NCI-H146 treated with DMSO at 0.1 percent for 48 hours (cell line): ENCODE measurements at regions not wholly inside any gene's neighbourhood (a gene's known extent, or its start where the extent isn't known, plus 50 kb on each side); places are given as distances from the start of the nearest gene placed in this dataset.

ENCODE experiments used
- DNase-seq: peaks from one replicate; lab custom pipeline; 2025; ENCODE audit not compliant: unreplicated experiment; lab: John Stamatoyannopoulos, UW

- no peak for DNase-seq
These were observed 187.3 kb downstream of the IPO8 start for GRCh38 chr12:30508205-30508967.

DNA sequence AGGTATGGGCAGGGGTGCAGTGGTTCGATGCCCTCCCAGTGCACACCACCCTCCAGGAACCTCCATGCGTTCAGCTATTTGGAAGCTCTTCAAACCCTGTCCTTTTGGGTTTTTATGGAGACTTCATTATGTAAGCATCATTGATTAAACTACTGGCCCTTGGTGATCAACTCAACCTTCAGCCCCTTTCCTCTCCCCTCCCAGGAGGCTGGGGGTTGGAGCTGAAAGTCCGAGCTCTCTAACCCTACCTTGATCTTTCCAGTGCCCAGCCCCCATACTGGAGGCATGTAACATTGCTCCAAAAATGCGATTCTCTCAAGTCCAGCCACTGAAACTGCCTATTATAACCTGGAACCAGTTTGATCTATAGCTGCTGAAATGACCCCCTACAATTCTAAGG is 188.1 kb downstream of the IPO8 start:
- DNase-seq = no peak

DNA sequence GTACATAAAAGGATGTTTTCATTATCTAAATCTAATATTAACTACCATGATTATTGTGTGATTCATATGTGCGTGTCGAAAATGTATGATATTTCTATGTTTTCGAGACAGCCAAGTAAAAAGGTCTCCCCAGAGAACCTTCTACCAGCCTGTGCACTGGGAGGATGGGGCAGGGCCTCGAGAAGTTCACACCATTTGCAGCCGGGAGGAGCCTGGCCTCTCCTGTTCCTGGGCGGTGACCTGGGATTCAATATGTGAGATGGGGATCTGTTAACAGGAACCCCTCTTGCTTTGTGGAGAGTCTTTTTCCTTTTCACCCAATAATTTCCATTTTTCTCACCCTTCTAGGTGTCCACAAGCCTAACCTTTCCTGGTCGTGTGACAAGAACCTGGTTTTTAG is 189.3 kb downstream of the IPO8 start:
- no peak for DNase-seq

DNA sequence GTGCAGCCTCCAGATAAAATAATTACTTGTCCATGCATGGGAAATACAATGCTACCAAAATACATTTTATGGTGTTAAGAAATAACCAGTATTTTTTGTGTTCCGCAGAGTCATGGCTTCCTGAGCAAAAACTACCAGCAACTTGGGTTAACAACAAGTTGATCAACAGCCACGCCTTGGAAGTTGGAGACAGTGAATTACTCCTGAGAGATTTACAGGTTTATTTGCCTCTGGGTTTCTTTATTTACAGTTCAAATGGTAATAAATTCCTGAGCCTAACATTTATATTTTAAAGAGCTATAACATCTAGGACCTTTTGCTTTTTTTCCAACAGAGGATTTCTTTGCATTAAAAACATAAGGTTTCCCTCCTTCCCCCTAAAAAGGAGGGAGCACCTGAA is 194.0 kb downstream of the IPO8 start:
- no peak for DNase-seq

- DNase-seq = no peak
These were observed 195.1 kb downstream of the IPO8 start for GRCh38 chr12:30500532-30500931.

GRCh38 chr12:30485230-30485890 is 210.3 kb downstream of the IPO8 start:
- DNase-seq = no peak

DNA sequence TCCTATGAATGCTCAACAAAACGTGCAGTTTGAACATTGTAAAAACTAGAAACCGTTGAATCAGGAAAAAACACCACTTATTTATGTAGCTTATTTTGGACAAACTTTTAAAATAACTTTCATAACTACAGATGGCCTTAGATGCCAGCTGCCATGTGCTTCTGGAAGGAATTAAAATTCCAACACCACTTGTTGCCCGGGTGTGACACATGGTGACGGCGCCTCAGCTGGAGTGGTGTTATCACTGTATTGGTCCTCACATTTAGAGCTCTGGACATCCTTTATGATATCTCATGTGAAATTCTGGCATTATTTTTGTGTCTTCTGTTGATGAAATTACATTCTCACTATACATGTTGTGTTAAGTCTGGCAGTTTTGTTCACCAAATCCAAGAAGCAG is 211.0 kb downstream of the IPO8 start:
- no peak for DNase-seq

- DNase-seq = no peak
These were observed 213.0 kb downstream of the IPO8 start for GRCh38 chr12:30482650-30483049.

DNA sequence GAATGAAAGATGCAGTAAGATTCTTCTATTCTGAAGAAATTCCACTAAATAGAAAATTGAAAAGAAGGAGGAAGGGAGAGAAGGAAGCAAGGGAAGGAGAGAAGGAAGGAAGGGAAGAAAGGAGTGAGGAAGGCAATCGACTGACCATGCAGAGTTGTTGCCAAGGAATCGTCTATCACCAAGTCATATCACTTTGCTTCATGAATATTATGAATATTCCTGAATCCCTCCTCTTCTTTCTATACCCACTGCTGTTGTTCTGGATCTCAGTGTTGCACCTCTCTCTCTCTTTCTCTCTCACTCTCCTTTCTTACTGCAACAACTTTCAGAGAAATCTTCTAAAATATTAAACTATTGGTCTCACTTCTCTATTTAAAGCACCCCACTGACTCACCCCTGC is 222.4 kb downstream of the IPO8 start:
- no peak for DNase-seq

- no peak for DNase-seq
These were observed 229.5 kb downstream of the IPO8 start for GRCh38 chr12:30466093-30466585.

GRCh38 chr12:30463636-30464035 is 232.0 kb downstream of the IPO8 start:
- DNase-seq = no peak

GRCh38 chr12:30462249-30462648 is 233.4 kb downstream of the IPO8 start:
- DNase-seq = no peak

DNA sequence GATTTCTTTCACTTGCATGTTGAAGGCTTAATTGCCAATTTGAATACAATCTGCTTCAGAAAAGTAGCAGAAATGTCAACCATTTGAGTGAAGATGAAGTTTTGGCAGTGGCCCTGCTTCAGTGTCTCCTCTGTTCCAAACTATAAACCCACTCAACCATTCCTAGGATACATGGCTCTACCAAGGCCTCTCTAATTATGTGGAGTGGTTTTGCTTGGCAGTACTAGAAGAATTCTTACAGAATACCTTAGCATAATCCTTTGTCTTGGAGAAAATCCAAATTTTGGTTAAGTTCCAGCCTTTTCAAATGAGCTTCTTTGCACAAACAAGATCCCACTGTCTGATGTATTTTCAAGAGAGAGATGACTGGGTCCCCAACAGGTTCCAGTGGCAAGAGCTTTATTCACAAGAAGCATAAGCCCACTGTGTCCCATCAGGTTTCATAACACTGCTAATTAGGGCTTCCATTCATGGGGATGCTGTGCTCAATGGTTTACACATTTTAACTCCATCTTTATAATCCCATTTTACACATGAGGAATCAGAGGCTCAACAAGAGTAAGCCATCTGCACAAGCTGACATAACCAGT is 234.5 kb downstream of the IPO8 start:
- no peak for DNase-seq

DNA sequence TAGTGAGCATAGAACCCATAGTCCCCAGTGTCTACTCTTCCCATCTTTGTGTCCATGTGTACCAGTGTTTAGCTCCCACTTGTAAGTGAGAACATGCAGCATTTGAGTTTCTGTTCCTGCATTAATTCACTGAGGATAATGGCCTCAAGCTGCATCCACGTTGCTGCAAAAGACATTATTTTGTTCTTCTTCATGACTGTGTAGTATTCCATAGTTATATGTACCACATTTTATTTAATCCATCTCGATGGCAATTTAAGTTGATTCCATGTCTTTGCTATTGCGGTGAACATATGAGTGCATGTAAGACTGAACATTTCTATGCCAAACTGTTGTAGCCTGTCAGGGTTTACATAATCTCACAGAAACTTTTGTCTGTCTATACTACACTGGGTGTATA is 237.2 kb downstream of the IPO8 start:
- DNase-seq = no peak

DNA sequence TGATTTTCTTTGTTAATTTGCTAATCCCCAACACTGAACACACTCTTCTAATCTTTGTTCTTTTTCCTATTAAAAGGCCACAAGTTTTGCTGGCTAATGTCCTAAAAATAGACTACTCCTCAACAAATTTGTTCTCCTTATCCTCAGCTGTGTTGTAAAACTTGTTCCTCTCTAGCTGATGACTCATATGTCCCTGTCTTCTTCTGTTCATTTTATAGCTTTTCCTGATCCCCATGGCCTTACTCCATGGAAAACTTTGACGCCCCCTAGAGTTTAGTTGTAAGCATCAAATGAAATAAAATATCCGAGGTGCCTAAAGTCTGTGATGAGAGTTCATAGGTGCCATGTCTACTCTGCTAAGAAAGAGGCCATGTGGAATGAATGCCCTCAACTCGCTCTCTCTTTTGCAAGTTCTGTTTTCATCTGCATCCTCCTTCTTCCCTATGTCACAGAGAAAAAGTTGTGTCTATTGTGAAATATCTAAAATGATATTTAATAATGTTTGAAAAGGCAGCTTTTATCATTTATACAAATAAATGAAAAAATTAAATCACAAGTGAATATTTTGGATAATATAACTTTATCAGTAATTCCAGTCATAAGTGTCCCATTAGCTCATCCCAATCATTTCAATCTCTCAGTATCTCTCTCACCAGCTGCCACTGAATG is 237.9 kb downstream of the IPO8 start:
- DNase-seq = no peak

GRCh38 chr12:30450872-30451271 is 244.8 kb downstream of the IPO8 start:
- DNase-seq = no peak

DNA sequence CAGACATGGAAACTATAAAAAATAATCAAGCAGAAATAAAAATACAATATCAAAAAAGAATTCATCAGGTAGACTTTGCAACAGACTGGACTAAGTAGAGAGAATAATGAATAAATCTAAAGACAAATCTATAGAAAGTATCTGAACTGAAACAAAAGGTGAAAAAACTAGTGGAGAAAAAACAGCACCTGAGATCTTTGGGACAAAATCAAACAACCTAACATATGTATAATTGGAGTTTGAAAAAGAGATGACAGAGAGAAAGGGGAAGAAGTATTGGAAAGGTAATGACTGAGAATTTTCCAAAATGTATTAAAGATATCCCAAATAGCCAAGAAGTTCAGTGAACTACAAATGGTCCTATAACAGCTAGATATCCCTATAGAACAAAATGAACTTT is 245.4 kb downstream of the IPO8 start:
- DNase-seq = no peak

DNA sequence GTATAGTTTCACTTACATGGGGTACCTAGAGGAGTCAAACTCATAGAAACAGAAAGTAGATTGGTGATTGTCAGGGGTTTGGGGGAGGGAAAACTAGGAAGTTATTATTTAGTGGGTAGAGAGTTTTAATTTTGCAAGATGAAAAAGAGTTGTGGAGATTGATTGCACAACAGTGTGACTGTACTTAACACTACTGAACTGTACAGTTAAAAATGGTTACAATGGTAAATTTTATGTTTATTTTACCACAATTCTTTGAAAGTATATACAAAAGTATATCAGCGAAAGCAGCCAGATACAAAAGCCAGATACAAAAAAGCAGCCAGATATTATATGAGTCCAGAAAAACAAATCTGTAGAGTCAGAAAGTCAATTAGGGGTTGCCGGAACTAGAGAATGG is 247.6 kb downstream of the IPO8 start:
- DNase-seq = no peak

- no peak for DNase-seq
These were observed 248.5 kb downstream of the IPO8 start for GRCh38 chr12:30447061-30447750.

DNA sequence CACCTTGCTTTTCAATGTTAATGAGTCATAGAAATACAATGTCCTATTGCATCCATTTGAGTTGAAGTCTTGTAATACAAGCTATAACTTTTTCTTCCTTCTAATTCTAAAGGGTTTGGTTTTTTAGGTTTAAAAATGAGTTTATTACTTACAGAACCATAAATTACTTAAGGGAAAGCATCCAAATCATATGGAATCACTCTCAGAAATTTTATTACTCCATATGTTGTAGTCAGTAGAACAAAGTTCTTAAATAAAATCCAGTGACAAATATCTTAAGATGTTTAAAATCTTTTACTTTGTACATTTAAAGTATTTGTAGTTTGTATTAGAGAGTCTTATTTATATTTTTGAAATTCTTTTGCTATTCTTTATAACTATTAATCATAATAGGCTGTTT is 253.2 kb downstream of the IPO8 start:
- DNase-seq = no peak
